GM23338 (cell line): ENCODE measurements at regions not wholly inside any gene's neighbourhood (a gene's known extent, or its start where the extent isn't known, plus 50 kb on each side); places are given as distances from the start of the nearest gene placed in this dataset.

Source experiments
- CREB1 ChIP-seq: fragments of 250-450 bp; sonication (Bioruptor Pico); IDR thresholded peaks from 2 replicates; pipeline ENCODE4 v1.5.0; 2020; ENCODE audit warnings: low read depth, mild to moderate bottlenecking, moderate library complexity
- EZH2 ChIP-seq: fragments of 200-600 bp; sonication (generic); IDR thresholded peaks from one replicate; pipeline ENCODE4 v1.8.0; 2017; ENCODE audit warnings: antibody characterized with exemption, mild to moderate bottlenecking, low read depth; ENCODE audit not compliant: unreplicated experiment
- EZH2phosphoT487 ChIP-seq: fragments of 200-600 bp; sonication (generic); IDR thresholded peaks from one replicate; pipeline ENCODE4 v1.8.1; 2018; ENCODE audit warnings: antibody characterized with exemption; ENCODE audit not compliant: unreplicated experiment
- JUNB ChIP-seq: IDR thresholded peaks from one replicate; pipeline ENCODE4 v1.6.1; 2016; ENCODE audit warnings: antibody characterized with exemption; ENCODE audit not compliant: unreplicated experiment
- NANOG ChIP-seq: IDR thresholded peaks from 2 replicates; pipeline ENCODE4 v1.6.1; 2016; ENCODE audit warnings: antibody characterized with exemption, borderline replicate concordance
- REST ChIP-seq: IDR thresholded peaks from one replicate; pipeline ENCODE4 v1.6.1; 2018; ENCODE audit warnings: antibody characterized with exemption; ENCODE audit not compliant: unreplicated experiment
- ZNF331 ChIP-seq: fragments of 250-450 bp; sonication (Bioruptor Pico); IDR thresholded peaks from 2 replicates; pipeline ENCODE4 v1.5.0; 2020; ENCODE audit warnings: low read depth, mild to moderate bottlenecking, moderate library complexity
- TF ChIP-seq, protein P1 (sequence below): fragments of 250-450 bp; sonication (Bioruptor Pico); IDR thresholded peaks from 2 replicates; pipeline ENCODE4 v1.5.0; 2020; ENCODE audit warnings: mild to moderate bottlenecking, moderate library complexity
- TF ChIP-seq, protein P2 (sequence below): IDR thresholded peaks from 2 replicates; pipeline ENCODE4 v1.6.1; 2016; ENCODE audit warnings: antibody characterized with exemption

DNA sequence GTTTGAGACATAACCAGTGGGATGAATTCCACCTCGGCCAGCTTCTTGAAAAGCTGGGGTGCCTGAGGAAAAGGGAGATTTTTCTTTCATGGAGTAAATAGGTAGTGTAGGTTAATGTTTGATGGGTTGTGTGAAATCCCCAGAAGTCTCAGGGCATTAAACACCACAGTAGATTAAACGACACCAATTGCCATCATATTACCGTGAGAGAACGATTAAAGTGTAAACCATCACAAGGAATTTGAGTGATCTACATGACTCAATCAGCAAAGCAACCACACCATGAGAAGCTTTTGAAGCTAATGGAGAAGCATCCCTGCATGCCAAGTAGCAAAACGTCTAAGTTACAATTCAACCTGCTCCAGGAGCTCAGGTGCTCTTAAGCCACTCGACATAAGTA is 322.5 kb upstream of the GATB start (continued):
- TF ChIP-seq, protein P1, sequence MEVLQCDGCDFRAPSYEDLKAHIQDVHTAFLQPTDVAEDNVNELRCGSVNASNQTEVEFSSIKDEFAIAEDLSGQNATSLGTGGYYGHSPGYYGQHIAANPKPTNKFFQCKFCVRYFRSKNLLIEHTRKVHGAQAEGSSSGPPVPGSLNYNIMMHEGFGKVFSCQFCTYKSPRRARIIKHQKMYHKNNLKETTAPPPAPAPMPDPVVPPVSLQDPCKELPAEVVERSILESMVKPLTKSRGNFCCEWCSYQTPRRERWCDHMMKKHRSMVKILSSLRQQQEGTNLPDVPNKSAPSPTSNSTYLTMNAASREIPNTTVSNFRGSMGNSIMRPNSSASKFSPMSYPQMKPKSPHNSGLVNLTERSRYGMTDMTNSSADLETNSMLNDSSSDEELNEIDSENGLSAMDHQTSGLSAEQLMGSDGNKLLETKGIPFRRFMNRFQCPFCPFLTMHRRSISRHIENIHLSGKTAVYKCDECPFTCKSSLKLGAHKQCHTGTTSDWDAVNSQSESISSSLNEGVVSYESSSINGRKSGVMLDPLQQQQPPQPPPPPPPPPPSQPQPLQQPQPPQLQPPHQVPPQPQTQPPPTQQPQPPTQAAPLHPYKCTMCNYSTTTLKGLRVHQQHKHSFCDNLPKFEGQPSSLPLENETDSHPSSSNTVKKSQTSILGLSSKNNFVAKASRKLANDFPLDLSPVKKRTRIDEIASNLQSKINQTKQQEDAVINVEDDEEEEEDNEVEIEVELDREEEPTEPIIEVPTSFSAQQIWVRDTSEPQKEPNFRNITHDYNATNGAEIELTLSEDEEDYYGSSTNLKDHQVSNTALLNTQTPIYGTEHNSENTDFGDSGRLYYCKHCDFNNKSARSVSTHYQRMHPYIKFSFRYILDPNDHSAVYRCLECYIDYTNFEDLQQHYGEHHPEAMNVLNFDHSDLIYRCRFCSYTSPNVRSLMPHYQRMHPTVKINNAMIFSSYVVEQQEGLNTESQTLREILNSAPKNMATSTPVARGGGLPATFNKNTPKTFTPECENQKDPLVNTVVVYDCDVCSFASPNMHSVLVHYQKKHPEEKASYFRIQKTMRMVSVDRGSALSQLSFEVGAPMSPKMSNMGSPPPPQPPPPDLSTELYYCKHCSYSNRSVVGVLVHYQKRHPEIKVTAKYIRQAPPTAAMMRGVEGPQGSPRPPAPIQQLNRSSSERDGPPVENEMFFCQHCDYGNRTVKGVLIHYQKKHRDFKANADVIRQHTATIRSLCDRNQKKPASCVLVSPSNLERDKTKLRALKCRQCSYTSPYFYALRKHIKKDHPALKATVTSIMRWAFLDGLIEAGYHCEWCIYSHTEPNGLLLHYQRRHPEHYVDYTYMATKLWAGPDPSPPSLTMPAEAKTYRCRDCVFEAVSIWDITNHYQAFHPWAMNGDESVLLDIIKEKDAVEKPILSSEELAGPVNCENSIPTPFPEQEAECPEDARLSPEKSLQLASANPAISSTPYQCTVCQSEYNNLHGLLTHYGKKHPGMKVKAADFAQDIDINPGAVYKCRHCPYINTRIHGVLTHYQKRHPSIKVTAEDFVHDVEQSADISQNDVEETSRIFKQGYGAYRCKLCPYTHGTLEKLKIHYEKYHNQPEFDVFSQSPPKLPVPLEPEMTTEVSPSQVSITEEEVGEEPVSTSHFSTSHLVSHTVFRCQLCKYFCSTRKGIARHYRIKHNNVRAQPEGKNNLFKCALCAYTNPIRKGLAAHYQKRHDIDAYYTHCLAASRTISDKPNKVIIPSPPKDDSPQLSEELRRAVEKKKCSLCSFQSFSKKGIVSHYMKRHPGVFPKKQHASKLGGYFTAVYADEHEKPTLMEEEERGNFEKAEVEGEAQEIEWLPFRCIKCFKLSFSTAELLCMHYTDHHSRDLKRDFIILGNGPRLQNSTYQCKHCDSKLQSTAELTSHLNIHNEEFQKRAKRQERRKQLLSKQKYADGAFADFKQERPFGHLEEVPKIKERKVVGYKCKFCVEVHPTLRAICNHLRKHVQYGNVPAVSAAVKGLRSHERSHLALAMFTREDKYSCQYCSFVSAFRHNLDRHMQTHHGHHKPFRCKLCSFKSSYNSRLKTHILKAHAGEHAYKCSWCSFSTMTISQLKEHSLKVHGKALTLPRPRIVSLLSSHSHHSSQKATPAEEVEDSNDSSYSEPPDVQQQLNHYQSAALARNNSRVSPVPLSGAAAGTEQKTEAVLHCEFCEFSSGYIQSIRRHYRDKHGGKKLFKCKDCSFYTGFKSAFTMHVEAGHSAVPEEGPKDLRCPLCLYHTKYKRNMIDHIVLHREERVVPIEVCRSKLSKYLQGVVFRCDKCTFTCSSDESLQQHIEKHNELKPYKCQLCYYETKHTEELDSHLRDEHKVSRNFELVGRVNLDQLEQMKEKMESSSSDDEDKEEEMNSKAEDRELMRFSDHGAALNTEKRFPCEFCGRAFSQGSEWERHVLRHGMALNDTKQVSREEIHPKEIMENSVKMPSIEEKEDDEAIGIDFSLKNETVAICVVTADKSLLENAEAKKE, result no peak
- TF ChIP-seq EZH2phosphoT487 (no peak), REST (no peak), CREB1 (CRISPR knock-in tag) (no peak), EZH2 (no peak), NANOG (no peak), ZNF331 (CRISPR knock-in tag) (no peak), JUNB (no peak)
- TF ChIP-seq, protein P2, sequence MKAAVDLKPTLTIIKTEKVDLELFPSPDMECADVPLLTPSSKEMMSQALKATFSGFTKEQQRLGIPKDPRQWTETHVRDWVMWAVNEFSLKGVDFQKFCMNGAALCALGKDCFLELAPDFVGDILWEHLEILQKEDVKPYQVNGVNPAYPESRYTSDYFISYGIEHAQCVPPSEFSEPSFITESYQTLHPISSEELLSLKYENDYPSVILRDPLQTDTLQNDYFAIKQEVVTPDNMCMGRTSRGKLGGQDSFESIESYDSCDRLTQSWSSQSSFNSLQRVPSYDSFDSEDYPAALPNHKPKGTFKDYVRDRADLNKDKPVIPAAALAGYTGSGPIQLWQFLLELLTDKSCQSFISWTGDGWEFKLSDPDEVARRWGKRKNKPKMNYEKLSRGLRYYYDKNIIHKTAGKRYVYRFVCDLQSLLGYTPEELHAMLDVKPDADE, result no peak
